ENCODE measurements at regions not wholly inside any gene's neighbourhood (a gene's known extent, or its start where the extent isn't known, plus 50 kb on each side); places are given as distances from the start of the nearest gene placed in this dataset.

- TF ChIP-seq POLR2A (IDR thresholded peaks at IDR 0.05), result no peak
- no peak for TF ChIP-seq CTCF (IDR thresholded peaks at IDR 0.05)
Measured at GRCh38 chr9:118482306-118482705, 778.1 kb downstream of the TLR4 start.
